DMS53 treated with DMSO at 0.1 percent for 48 hours (cell line): ENCODE measurements at regions not wholly inside any gene's neighbourhood (a gene's known extent, or its start where the extent isn't known, plus 50 kb on each side); places are given as distances from the start of the nearest gene placed in this dataset.
"Not testable (repeated sequence)": the region's sequence is repeated elsewhere in the genome, so short reads cannot be mapped to it uniquely, and the experiment has no call there.

Experiments used
- DNase-seq: peaks from one replicate; lab custom pipeline; 2025; ENCODE audit not compliant: unreplicated experiment; lab: John Stamatoyannopoulos, UW

- no peak for DNase-seq
Observed at GRCh38 chr4:24369507-24370029, 214.8 kb downstream of the DHX15 start.

- no peak for DNase-seq
Observed at GRCh38 chr4:24368801-24369200, 215.6 kb downstream of the DHX15 start.

GRCh38 chr4:24364852-24365251 is 219.5 kb downstream of the DHX15 start:
- no peak for DNase-seq

- DNase-seq: no peak
Observed at GRCh38 chr4:24364249-24364648, 220.1 kb downstream of the DHX15 start.

GRCh38 chr4:24363751-24364150 is 220.6 kb downstream of the DHX15 start:
- no peak for DNase-seq

GRCh38 chr4:24352112-24352511 is 232.2 kb downstream of the DHX15 start:
- DNase-seq: no peak

- not testable (repeated sequence) for DNase-seq
Observed at GRCh38 chr4:24349168-24349996, 235.0 kb downstream of the DHX15 start.

- no peak for DNase-seq
Observed at GRCh38 chr4:24339260-24339659, 245.1 kb downstream of the DHX15 start.

- DNase-seq: no peak
Observed at GRCh38 chr4:24337451-24338190, 246.7 kb downstream of the DHX15 start.

- DNase-seq: no peak
Observed at GRCh38 chr4:24335616-24336015, 248.7 kb downstream of the DHX15 start.

GRCh38 chr4:24334906-24335305 is 249.4 kb downstream of the DHX15 start:
- no peak for DNase-seq

- DNase-seq: no peak
Observed at GRCh38 chr4:24330573-24330972, 253.8 kb downstream of the DHX15 start.

- no peak for DNase-seq
Observed at GRCh38 chr4:24330172-24330571, 254.2 kb downstream of the DHX15 start.

- no peak for DNase-seq
Observed at GRCh38 chr4:24328711-24329110, 255.6 kb downstream of the DHX15 start.

GRCh38 chr4:24328310-24328709 is 256.0 kb downstream of the DHX15 start:
- DNase-seq: no peak

- no peak for DNase-seq
Observed at GRCh38 chr4:24322995-24323394, 261.4 kb downstream of the DHX15 start.

GRCh38 chr4:24322511-24322910 is 261.8 kb downstream of the DHX15 start:
- DNase-seq: no peak

- no peak for DNase-seq
Observed at GRCh38 chr4:24321616-24322015, 262.7 kb downstream of the DHX15 start.

GRCh38 chr4:24321131-24321530 is 263.2 kb downstream of the DHX15 start:
- no peak for DNase-seq

GRCh38 chr4:24319387-24319786 is 265.0 kb downstream of the DHX15 start:
- no peak for DNase-seq

- DNase-seq: no peak
Observed at GRCh38 chr4:24315056-24315455, 269.3 kb downstream of the DHX15 start.

GRCh38 chr4:24312261-24312913 is 272.0 kb downstream of the DHX15 start:
- DNase-seq: no peak
